ENCODE measurements at regions not wholly inside any gene's neighbourhood (a gene's known extent, or its start where the extent isn't known, plus 50 kb on each side); places are given as distances from the start of the nearest gene placed in this dataset.

DNA sequence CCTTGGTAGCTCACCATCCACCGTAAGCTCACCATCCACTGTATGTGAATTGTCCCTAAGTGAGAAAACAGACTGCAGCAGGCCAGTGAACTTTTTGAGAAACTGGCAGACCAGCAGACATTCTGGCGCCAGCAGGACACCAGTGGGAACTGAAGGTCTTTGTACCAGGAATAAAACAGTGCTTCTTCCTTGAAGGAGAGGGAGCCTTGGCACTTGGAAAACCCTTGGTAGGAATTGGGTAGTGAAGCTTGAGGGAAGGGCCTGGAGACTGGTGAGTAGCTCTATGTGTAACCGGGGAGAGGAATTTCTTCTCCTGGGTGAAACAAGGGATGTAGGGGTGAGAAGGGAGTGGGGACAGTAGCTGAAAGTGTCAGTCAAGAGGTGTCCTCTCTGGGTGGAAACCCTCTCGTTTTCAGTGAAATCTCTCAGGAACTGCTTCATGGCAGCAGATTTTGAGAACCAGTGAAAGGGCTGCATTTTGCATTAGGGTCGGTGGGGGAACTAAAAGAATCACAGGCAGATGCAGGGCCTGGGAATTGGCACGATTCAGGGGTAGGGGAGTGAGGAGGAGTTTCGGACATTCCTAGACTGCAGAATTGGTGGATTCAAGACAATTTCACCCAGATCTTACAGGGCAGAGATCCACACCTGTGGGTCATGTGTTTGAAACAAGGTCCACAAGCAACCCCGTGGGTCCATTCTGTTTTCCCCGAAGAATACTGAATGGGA lies 131.5 kb upstream of the DLX2 start:
- DNase-seq (ENCODE audit: low read depth) = no peak
- TF ChIP-seq, protein P1, sequence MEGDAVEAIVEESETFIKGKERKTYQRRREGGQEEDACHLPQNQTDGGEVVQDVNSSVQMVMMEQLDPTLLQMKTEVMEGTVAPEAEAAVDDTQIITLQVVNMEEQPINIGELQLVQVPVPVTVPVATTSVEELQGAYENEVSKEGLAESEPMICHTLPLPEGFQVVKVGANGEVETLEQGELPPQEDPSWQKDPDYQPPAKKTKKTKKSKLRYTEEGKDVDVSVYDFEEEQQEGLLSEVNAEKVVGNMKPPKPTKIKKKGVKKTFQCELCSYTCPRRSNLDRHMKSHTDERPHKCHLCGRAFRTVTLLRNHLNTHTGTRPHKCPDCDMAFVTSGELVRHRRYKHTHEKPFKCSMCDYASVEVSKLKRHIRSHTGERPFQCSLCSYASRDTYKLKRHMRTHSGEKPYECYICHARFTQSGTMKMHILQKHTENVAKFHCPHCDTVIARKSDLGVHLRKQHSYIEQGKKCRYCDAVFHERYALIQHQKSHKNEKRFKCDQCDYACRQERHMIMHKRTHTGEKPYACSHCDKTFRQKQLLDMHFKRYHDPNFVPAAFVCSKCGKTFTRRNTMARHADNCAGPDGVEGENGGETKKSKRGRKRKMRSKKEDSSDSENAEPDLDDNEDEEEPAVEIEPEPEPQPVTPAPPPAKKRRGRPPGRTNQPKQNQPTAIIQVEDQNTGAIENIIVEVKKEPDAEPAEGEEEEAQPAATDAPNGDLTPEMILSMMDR (IDR thresholded peaks at IDR 0.05; ENCODE audit: insufficient read depth, low read depth, low read length, missing control alignments) = no peak
- H3K4me3 ChIP-seq (ENCODE audit: low read length) = no peak overlapping the region

DNA sequence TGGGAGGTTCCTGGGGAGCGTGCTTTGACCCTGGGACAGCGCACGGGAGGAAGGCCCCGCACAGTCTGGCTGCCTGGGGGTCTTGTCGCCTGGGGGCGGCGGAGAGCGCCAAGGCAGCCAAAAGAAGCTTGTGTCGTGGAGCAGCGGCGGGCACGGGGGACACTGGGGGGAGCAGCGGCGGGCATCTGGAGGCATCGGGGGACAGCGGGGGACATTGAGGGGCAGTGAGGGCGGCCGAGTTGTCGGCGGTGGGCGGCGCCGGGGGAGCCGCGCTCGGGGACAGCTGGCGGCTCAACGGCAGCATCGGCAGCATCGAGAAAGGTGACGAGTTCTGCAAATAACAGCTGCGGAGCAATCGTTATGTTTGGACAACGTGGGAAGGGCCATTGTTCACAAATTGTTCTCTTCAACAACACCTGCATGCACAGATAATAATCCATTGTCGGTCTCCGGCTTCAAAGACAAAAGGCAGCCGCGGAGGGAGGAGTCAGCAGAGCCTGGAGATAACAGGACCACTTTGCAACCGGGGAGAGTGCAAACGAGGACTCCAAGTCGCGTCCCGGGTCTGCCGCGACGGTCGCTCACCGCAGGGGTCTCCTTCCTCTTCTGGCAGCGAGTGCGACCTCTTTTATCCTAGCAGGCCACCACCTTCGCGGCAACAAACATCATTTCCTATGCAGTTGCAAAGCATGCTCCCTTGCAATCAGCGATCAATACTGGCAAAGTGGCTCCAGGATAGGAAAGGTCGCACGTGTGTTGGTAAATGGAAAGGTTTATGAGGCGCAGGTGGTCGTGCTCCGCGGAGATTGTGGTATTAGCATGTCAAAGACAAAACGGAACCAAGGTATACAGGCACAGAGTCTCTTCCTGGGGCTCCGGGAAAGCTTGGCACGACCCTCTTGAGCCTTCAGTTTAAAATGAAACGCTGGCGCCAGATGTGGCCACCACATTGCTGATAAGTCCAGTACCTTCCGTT lies 132.3 kb upstream of the DLX2 start:
- no peak for DNase-seq (ENCODE audit: low read depth)
- H3K4me3 ChIP-seq (ENCODE audit: low read length) = peak overlapping the region; percentile 11
- TF ChIP-seq, protein P1 (IDR thresholded peaks at IDR 0.05; ENCODE audit: insufficient read depth, low read depth, low read length, missing control alignments) = no peak

DNA sequence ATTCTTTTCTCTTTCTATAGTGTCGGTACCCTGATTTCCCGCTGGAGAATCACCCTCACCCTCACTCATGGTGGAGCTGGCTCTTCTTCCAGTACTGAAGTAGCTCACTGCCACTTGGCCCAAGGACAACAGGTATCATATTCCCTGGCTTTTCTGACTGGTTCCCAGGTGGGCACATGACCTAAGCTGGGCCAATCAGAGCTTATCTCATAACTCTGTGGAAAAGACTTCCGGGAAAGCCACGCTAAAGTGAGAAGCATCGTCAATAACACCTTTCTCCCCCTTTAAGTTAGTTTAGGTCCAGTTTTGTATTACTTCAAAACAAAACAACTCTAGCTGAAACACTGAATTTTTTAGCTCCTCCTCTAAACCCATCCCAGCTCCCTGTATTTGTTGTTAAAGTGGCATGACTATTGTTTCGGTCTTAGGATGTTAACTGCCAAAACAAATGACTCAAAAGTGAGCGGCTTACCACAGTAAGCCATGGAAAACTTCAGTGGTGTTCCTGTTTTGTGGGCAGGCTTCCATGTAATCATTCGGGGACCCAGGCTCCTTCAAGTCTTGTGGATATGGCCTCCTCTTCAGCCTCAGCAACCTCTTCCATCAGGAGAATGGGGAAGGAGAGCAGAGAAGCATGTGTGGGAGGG lies 137.4 kb upstream of the DLX2 start:
- H3K4me3 ChIP-seq (ENCODE audit: low read length) = no peak overlapping the region
- TF ChIP-seq, protein P1 (IDR thresholded peaks at IDR 0.05; ENCODE audit: insufficient read depth, low read depth, low read length, missing control alignments) = no peak
- DNase-seq (ENCODE audit: low read depth) = peak; percentile 55

DNA sequence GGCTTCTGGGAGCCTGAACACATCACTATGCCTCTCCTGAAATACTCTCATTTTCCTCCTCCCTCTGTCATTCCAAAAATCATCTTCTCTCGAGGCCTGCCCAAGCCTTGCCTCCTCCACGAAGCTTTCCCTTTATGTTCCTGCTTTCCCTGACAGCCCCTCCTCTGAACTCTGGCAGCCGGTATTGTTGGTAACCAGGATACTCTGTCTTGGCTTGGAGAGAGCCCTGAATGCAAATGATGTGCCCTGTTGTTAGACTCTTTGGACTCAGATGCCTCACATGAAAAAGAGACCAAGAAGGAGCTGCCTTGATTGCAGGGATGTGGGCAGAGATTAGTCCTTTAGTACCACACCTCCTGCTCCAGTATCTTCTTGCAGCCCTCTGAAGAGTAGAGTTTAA lies 138.5 kb upstream of the DLX2 start:
- DNase-seq (ENCODE audit: low read depth) = no peak
- no peak overlapping the region for H3K4me3 ChIP-seq (ENCODE audit: low read length)
- TF ChIP-seq, protein P1 (IDR thresholded peaks at IDR 0.05; ENCODE audit: insufficient read depth, low read depth, low read length, missing control alignments) = no peak

DNA sequence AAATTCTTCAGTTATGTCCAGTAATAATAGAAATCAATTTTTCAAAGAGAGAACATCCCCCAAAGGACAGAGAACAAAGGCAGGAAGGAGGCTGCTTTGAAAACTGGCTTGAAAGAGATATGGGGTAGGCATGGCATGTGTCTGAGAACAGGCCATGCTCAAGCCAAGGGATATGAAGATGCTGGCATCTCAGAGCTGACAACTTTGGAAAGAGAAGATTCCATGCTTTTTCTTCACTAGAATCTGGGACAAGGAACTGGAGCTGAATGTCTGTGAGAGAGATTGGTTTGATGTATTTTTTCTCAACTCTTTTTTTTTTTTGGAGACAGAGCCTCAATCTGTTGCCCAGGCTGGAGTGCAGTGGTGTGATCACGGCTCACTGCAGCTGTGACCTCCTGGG lies 139.8 kb upstream of the DLX2 start:
- H3K4me3 ChIP-seq (ENCODE audit: low read length) = no peak overlapping the region
- no peak for DNase-seq (ENCODE audit: low read depth)
- TF ChIP-seq, protein P1 (IDR thresholded peaks at IDR 0.05; ENCODE audit: insufficient read depth, low read depth, low read length, missing control alignments) = no peak

DNA sequence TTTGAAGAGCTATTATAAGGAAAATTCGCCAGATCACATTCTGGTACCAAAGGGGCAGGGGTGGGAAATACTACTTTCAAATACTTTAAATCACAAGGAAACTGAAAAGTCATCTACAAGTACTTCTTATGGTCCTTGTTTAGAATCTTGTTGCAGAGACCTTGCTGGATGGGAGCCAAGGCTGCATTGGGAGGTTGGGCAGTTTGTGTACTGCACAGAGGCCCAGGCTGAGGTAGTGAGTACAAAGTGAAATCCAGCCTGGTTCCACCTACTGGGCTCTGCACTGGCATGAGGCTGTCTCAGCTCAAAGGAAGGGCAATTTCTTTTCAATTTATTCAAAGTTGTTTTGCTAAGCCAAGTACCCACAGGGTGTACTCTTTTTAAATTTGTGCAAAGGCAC lies 140.3 kb upstream of the DLX2 start:
- no peak for DNase-seq (ENCODE audit: low read depth)
- H3K4me3 ChIP-seq (ENCODE audit: low read length) = no peak overlapping the region
- TF ChIP-seq, protein P1 (IDR thresholded peaks at IDR 0.05; ENCODE audit: insufficient read depth, low read depth, low read length, missing control alignments) = peak; percentile 6
